ENCODE measurements at regions not wholly inside any gene's neighbourhood (a gene's known extent, or its start where the extent isn't known, plus 50 kb on each side); places are given as distances from the start of the nearest gene placed in this dataset.
"Not testable (repeated sequence)": the region's sequence is repeated elsewhere in the genome, so short reads cannot be mapped to it uniquely, and the experiment has no call there.

DNA sequence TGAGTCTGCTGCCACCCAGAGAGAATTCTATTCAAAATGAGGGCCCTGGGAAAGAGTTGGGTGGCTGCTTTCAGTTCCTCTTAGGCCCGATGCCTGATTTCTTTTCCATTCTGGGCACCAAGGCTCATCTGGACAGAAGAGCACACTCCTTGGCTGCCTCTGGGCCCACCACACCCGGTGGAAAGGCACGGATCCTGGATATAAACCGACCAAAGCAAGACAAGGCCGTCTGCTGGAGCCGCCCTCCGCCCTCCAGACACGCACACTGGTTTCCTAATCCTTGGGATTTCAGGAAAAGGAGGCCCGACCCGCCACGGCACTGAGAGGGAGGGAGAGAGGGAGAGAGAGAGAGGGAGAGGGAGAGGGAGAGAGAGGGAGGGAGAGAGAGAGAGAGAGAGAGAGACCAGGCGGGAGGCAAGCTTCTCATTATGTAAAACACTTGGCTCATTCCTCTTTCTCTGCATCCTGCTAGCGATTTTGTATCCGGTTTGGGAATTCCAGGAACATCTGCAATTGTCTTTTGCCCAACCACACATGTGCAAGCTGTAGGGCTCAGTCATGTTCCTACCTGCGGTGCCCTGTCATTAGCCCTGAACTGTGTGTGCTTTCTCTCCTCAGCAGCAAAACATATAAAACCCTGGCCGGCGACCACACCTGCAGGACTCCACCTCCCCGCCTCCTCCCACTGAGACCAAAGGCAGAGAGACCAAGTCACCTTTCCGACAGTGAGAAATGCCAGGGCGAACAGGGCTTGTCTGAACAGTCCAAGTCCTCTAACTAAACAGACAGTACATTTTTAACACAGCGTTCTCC, 347.2 kb downstream of the SOX9 start:
- peak; percentile 65 for DNase-seq (ENCODE audit: extremely low read depth, low read depth)
- TF ChIP-seq, protein P1, sequence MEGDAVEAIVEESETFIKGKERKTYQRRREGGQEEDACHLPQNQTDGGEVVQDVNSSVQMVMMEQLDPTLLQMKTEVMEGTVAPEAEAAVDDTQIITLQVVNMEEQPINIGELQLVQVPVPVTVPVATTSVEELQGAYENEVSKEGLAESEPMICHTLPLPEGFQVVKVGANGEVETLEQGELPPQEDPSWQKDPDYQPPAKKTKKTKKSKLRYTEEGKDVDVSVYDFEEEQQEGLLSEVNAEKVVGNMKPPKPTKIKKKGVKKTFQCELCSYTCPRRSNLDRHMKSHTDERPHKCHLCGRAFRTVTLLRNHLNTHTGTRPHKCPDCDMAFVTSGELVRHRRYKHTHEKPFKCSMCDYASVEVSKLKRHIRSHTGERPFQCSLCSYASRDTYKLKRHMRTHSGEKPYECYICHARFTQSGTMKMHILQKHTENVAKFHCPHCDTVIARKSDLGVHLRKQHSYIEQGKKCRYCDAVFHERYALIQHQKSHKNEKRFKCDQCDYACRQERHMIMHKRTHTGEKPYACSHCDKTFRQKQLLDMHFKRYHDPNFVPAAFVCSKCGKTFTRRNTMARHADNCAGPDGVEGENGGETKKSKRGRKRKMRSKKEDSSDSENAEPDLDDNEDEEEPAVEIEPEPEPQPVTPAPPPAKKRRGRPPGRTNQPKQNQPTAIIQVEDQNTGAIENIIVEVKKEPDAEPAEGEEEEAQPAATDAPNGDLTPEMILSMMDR (IDR thresholded peaks at IDR 0.05; ENCODE audit: low read depth, low read length, missing control alignments) = no peak
- no peak overlapping the region for H3K4me3 ChIP-seq (replicated peaks; ENCODE audit: low read depth, low read length)

DNA sequence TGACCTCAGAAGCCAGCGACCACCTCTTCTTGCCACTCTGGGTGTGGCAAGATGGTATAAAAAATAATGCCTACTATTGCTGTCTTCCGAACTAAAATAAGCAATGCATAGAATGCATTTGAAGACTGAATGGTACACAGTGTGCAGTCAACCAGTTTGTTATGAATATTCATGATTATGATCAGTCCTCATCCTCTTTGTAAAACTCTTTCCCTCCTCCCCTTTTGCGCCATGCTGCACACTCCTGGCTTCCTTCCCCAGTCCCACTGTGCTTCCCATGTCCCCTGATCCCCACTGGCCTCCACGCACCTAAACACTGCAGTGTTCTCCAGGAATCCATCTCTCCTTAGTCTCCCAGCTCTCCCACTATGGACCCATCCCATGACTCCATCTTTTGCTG, 348.0 kb downstream of the SOX9 start:
- no peak overlapping the region for H3K4me3 ChIP-seq (replicated peaks; ENCODE audit: low read depth, low read length)
- no peak for DNase-seq (ENCODE audit: extremely low read depth, low read depth)

DNA sequence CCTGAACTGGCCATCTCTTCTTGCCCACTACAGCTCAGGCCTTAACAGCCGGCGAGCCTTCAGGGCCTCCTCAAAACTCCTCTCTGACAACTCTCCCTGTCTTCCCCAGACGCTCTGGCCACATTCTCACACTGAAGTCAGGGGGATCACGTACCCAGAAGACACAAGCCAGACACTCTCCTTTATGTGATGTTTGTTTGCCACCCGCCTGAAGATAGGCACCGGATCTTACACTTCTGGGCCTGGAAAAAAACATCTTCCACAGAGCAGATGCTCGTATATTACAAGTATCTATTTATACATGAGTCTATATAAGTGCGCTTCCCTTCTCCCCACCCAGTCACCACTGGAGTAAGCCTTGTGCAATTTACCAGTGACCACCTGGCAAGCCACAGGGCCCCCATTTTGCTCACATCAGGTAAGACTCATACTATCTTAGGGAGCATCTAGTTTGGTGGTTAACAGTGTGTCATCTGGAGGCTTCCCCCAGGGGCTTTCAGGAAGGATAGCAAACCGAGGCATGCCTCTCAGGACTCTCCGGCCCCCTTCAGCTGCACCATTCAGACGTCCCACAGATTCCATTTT, 349.4 kb downstream of the SOX9 start:
- H3K4me3 ChIP-seq (replicated peaks; ENCODE audit: low read depth, low read length) = no peak overlapping the region
- TF ChIP-seq, protein P1 (IDR thresholded peaks at IDR 0.05; ENCODE audit: low read depth, low read length, missing control alignments) = no peak
- DNase-seq (ENCODE audit: extremely low read depth, low read depth) = no peak

More for the DNA sequence above, 348.0 kb downstream of the SOX9 start:
- TF ChIP-seq, protein P1 (IDR thresholded peaks at IDR 0.05; ENCODE audit: low read depth, low read length, missing control alignments) = no peak

DNA sequence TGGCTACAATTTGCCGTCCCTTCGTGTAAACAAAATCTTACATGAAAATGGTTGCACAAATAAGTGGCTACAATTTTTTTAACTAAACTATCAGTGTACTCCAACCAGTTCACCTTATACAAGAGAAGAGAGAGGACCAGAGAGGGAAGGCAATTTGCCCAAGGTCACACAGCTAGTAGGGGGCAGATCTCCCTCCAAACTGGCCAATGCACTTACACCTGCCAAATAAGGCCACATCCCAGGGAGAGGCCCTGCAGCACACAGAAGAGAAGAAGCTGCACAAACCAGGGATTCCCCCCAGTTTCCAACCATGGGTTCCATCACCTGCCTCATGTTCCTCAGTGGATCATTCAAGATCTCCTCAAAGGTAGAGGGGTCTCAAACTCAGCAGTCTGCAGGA, 349.9 kb downstream of the SOX9 start:
- DNase-seq (ENCODE audit: extremely low read depth, low read depth) = no peak
- H3K4me3 ChIP-seq (replicated peaks; ENCODE audit: low read depth, low read length) = no peak overlapping the region
- TF ChIP-seq, protein P1 (IDR thresholded peaks at IDR 0.05; ENCODE audit: low read depth, low read length, missing control alignments) = no peak

DNA sequence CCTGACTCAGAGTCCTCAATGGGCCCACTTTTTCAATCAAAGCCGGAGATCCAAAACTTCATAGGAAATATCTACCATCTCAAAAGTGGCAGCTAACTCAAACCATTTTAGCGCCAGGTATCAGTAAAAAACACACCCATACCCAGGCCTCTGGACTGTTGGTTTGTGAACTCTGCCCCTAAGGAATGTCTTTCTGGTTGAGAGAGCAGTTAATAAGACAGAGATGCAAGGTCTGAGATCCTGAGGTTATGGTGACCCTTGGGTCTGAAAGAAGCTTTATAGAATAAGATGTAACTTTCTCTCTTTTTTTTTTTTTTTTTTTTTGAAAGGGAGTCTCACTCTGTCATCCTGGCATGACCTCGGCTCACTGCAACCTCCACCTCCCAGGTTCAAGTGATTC, 350.5 kb downstream of the SOX9 start:
- TF ChIP-seq, protein P1 (IDR thresholded peaks at IDR 0.05; ENCODE audit: low read depth, low read length, missing control alignments) = no peak
- DNase-seq (ENCODE audit: extremely low read depth, low read depth) = no peak
- H3K4me3 ChIP-seq (replicated peaks; ENCODE audit: low read depth, low read length) = no peak overlapping the region

DNA sequence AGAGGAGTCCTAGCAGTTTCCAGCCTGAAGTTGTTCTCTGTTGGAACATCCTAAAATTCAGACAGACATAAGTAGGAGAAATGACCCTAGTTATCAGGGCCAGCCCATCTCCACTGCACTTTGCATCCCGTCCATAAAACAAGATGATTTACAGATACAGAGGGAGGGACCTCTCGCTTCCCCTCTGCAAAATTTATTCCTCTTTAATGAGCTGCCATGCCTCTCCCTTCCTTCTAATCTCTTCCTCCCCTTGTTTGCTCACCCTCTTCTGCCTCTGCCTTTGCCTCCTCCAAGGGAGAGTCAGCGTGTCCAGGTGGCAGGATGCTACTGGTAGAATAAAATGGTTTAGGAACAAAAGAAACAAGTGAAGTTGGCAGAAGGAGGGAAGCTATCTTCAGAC, 351.3 kb downstream of the SOX9 start:
- no peak for DNase-seq (ENCODE audit: extremely low read depth, low read depth)
- no peak overlapping the region for H3K4me3 ChIP-seq (replicated peaks; ENCODE audit: low read depth, low read length)
- TF ChIP-seq, protein P1 (IDR thresholded peaks at IDR 0.05; ENCODE audit: low read depth, low read length, missing control alignments) = no peak

DNA sequence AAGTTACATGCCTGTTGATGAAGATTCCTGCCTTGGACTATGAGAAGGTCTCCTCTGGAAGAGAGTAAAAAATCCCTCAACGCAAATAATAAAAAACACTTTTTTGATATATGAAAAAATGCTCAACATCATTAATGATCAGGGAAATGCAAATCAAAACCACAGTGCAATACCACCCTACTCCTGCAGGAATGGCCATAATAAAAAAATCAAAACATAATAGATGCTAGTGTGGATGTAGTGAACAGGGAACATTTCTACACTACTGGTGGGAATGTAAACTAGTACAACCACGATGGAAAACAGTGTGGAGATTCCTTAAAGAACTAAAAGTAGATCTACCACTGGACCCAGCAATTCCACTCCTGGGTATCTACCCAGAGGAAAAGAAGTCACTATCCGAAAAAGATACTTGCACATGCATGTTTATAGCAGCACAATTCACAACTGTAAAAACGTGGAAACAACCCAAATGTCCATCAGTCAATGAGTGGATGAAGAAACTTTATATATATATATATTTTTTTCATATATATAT, 352.1 kb downstream of the SOX9 start:
- not testable (repeated sequence) for DNase-seq (ENCODE audit: extremely low read depth, low read depth)

More for the DNA sequence above, 352.1 kb downstream of the SOX9 start:
- not testable (repeated sequence) for H3K4me3 ChIP-seq (replicated peaks; ENCODE audit: low read depth, low read length)

Measured in HFF-Myc (cell line).